EH (cell line): ENCODE measurements at regions not wholly inside any gene's neighbourhood (a gene's known extent, or its start where the extent isn't known, plus 50 kb on each side); places are given as distances from the start of the nearest gene placed in this dataset.
A peak's percentile ranks its signal among the peaks of the same experiment; 100 is the strongest.
"Not testable (repeated sequence)": the region's sequence is repeated elsewhere in the genome, so short reads cannot be mapped to it uniquely, and the experiment has no call there.

ENCODE experiments used
- DNase-seq: peaks from one replicate; pipeline ENCODE4 v3.0.0-alpha.2; 2015; ENCODE audit warnings: low read depth

- DNase-seq, result not testable (repeated sequence)
Observed at GRCh38 chr1:121052081-121052660, 132.0 kb downstream of the FAM72B start.

DNA sequence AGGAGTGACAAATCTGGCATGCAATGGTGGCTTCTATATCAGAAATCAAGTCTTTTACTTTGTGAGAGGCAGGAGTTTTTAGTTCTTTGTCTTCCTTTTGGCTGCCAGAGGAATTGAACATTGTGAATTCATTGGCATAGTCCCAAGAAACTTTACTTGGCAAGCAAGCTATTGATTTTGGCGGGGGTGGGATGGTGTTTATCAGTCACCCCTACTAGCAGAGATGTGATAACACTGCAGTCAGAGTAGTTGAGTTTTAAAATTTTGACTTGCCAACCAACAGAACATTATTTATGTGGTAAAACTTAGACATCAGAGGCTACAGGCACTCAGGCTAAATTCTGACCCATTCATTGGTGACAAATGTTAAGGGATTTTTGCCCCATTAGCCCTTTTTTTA, 129.2 kb downstream of the FAM72B start:
- DNase-seq, result not testable (repeated sequence)

GRCh38 chr1:121066925-121067324, 117.2 kb downstream of the FAM72B start:
- DNase-seq, result not testable (repeated sequence)

DNA sequence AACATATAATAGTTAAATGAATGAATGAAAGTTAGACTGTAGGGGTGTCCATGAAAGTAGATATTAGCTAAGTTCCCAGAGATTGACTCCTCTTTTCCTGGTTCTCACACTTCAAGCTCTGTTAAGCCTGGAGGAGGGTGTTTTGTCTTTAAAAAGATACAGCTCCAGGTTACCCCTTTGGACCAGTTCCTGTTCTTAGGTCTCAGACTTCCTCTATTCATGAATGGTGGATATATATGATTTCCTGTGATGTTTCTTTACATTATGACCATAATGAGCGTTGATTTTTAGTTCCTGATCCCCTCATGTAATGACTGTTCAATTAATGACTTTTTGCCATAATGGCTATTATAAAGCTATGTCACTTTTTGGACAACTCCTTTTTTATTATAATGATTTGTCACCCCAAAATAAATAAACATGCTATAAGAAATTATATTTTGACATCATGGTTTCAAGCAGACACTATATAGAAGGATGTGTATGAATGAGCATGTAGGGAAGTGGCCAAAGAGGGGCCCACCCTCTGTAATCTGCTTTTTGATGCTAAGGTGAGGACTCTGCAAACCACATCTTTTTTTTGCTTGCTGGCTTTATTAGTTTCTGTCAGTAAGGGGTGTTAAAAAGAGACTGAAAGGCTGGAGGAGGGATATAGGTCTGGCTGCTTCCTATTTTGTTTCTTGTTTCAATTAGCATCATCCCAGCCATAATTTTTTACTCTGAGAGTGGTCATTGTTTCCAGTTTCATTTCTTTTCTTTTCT, 115.2 kb downstream of the FAM72B start:
- not testable (repeated sequence) for DNase-seq

DNA sequence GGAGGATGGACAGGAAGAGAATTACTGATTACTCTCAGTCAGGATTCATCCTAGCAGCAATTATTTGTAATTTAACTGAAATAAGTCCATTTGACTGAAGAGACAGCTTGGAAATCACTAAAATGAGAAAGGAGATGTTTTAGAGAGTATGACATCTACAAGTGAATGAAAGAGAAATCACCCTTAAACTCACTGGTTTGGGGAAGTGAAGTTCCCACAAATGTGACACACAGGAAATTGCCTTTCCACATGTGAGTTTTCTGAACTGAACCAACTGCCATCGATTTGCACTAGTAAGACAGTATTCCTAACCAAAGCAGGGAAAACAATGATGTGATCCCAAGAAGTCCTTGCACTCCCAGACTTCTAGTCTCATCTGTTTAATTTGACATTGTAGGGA, 110.3 kb downstream of the FAM72B start:
- DNase-seq, result not testable (repeated sequence)

DNA sequence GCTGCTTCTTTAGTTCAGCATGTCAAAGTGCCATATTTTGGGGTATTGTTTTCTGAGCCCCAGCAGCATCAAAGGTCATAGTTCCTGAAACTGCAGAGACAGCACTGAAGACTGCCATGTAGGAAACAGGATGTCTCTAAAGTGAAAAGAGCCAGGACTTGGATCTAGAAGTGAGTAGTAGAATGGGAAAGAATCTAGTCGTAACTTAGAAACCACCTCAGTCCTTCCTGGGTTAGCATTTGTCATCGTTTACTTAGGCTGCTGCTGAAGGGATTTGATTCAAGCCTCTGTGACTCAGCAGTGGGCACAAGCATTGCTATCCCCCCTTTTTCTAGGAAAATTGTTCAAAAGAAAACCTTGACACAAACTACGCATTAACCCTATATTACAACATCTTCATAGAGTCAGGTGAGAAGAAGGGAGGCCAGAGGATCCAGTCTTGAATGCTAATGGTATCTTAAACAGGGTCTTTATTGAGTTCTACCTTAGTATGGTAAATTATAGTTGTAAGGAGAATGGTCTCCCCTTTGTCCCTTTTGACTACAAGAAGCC, 108.8 kb downstream of the FAM72B start:
- DNase-seq, result not testable (repeated sequence)

- DNase-seq, result not testable (repeated sequence)
Observed at GRCh38 chr1:121076674-121077073, 107.5 kb downstream of the FAM72B start.

DNA sequence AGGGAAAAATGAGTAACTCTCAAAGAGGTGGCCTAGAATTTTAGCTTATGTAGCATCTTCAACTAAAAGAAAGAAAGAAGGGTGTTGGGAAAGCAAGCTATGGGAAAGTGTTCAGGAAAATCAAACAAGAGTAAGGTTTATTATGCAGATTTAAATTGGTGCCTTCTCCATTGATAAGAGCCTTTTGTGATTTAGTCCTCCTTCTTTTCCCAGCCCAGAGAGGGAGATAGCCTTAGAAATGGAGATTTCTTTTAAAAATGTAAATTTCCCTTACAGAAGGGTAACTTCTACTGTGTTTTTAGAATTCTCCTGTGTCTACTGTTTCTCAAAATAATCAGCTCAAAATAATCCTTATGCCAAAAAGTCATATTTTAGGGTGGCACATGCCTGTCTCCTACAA, 104.5 kb downstream of the FAM72B start:
- DNase-seq, result not testable (repeated sequence)

DNA sequence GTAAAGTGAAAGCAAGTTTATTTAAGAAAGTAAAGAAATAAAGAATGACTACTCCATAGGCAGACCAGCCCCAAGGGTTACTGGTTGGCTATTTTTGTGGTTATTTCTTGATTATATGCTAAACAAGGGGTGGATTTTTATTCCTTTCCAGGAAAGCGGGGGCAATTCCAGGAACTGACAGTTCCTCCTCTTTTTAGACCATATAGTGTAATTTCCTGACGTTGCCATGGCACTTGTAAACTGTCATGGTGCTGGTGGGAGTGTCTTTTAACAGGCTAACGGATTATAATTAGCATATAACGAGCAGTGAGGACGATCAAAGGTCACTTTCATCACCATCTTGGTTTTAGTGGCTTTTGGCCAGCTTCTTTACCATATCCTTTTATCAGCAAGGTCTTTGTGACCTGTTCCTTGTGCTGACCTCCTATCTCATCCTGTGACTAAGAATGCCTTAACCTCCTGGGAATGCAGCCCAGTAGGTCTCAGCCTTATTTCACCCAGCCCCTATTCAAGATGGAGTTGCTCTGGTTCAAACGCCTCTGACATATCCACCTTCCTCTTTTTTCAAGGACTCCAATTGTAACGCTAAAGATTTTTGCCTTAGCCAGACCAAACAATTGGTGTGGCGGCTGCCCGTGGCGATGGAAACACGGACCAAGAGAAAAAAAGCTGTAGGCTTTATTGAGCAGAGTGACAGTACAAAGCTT, 103.8 kb downstream of the FAM72B start:
- not testable (repeated sequence) for DNase-seq

DNA sequence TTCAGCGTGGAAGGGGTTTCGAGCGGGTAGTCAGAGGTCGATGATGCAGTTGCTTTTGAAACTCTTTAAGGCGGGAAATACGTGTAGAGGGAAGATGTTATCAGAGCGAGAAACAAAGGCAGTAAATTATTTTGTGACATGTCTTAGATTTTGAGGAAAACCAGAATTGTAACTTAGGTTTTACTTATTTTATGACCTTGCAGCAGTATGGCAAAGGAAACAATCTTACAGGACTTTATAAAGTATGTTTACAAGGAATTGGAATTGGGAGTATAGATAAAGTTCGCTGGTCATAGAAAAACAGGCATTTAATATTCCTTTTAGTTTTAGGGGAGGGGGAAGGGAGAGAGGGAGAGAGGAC, 103.3 kb downstream of the FAM72B start:
- DNase-seq, result not testable (repeated sequence)

GRCh38 chr1:121081625-121082199, 102.4 kb downstream of the FAM72B start:
- DNase-seq, result not testable (repeated sequence)

DNA sequence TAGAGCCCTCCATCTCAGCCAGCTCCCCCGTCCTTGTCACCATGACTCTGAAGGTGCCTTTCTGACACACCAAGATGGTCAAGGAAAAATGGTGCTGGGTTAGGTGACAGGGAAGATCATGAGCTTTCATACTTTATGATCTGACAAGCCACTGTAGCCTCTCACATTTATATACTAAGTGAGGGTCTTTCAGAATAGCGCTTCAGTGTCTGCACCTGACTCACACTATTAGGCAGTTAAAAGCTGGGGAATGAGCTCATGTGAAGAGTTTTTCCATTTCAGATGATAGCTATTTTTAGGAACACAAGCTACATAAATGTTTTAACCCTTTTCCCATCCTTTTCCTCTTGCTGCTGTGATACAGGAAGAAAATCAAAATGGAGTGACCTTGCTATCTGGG, 101.1 kb downstream of the FAM72B start:
- not testable (repeated sequence) for DNase-seq

- DNase-seq, result not testable (repeated sequence)
Observed at GRCh38 chr1:121086249-121086648, 97.9 kb downstream of the FAM72B start.

DNA sequence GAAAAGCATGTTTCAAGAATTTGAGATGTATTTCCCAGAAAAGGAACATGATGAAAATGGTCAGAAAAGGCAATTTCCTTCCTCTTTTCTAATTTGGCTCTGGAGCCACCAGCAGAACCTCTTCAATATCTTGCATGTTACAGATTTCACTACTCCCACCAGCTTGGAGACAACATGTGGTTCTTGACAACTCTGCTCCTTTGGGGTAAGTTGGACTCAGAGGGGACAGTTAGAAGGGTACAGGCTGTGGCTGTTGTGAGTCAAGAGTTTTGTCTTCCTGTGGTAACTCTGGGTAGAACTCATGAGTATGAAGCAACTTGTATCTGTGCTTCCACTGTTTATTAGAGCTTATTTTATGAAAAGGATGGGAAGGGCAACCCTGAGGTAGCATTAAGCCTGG, 96.9 kb downstream of the FAM72B start:
- not testable (repeated sequence) for DNase-seq

- not testable (repeated sequence) for DNase-seq
Observed at GRCh38 chr1:121088568-121088967, 95.6 kb downstream of the FAM72B start.

DNA sequence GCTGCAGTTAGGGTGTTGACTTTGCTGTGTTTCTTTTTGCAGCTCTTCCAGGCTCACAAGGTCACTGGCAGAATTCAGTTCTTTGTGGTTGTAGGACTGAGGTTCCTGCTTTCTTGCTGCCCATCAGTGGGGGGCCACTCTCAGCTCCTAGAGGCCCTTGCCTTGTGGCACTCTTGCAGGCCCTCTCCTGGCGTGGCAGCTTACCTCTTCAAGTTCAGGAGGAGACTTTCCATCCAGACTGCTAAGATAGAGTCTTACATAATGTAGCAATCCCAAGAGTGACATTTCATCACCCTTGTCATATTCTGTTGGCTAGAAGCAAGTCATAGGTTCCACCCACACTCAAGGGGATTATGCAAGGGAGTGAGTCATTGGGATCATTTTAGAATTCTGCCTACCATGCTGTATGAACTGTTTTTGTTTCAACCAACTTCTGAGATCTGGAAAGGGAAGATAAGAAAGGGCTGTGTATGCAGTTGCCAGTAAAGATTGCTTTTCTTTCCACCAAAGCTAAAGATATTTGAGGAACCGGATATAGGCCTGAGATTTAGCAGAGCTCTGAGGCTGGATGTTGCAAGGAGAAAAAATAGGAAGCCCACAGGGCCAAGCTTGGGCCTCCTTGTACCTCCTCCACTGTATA, 91.7 kb downstream of the FAM72B start:
- DNase-seq, result peak; percentile 9

DNA sequence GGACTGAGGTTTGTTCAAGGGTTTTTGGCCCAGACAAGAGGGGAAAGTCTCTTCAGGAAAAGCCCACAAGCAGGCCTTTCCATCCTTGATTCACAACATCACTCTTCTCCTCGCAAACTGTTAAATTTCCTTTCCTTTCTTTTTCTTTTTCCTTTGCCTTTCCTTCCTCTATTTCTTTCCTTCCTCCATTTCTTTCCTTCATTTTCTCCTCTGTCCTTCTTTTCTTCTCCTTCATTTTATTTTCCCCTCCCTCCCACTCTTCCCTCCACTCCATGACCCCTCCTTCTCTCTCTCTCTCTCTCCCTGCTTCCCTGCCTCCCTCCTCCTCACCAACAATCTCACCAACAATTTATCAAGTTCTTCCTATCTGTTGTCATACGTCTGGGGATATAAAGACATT, 89.1 kb downstream of the FAM72B start:
- not testable (repeated sequence) for DNase-seq

GRCh38 chr1:121097127-121097866, 86.8 kb downstream of the FAM72B start:
- peak; percentile 57 for DNase-seq

GRCh38 chr1:121097867-121098215, 86.3 kb downstream of the FAM72B start:
- not testable (repeated sequence) for DNase-seq

DNA sequence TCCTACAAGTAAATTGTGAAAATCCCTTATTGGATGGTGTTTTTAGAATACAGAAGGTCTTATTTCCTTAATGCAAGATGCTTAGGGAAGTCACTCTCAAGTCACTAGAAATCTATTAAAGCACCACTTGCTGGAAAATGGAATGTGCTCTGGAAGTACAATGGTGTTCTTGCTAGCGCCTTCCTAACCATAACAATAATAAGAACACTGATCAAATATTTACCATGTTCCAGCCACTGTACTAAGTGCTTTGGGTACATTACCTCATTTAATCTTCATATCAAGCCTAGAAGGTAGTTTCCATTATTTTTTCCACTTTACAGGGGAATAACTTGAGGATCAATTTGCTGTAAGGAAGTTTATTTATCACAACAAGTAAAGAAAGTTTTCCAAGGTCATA, 75.1 kb downstream of the FAM72B start:
- DNase-seq, result not testable (repeated sequence)
